ENCODE measurements at regions not wholly inside any gene's neighbourhood (a gene's known extent, or its start where the extent isn't known, plus 50 kb on each side); places are given as distances from the start of the nearest gene placed in this dataset.

DNA sequence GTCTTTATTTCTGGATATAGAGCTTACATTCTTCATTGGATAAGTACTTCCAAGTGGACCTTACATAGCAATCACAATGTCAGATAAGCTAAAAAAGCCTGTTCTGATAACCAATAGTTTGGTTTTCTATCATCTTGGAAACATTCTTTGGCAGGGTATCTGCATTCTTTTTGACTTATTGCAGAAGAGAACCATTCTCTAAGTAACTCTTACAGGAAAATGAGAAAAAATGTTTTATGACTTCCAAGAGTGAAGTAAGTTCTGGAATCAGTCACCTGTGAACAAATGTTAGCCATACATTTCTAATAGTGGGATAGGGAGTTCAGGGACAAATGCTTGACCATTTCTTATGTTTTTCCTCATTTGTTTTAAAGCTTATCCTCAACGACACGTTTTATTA is 564.0 kb downstream of the CD109 start:
- H3K9ac ChIP-seq (ENCODE audit: insufficient read depth in 1 of 2, low read depth in 2 of 2, low read length in 2 of 2) = no peak overlapping the region
- H2AFZ ChIP-seq (ENCODE audit: low read depth, low read length) = no peak overlapping the region
- ATAC-seq (no peak), FAIRE-seq (no peak), DNase-seq (ENCODE audit: extremely low read depth in 1 of 4, low spot score in 3 of 4) (no peak)
- H3K9me3 ChIP-seq (replicated peaks; ENCODE audit: control insufficient read depth, insufficient read depth, low read depth, low read length) = no peaks in the 10 kb centered on the region
- no peaks in the 10 kb centered on the region for H3K27me3 ChIP-seq (ENCODE audit: control insufficient read depth in 2 of 2, insufficient read depth in 2 of 2, low read length in 2 of 2)
- no peaks in the 10 kb centered on the region for H3K4me1 ChIP-seq (replicated peaks in 1 of 2; ENCODE audit: control insufficient read depth in 2 of 2, insufficient read depth in 2 of 2, low read length in 2 of 2)
- no peaks in the 10 kb centered on the region for H4K20me1 ChIP-seq (replicated peaks; ENCODE audit: control insufficient read depth, insufficient read depth, low read length)
- H3K9me1 ChIP-seq (ENCODE audit: control insufficient read depth, insufficient read depth, low read length) = no peaks in the 10 kb centered on the region
- H3K79me2 ChIP-seq (ENCODE audit: control insufficient read depth, insufficient read depth, low read length) = no peaks in the 10 kb centered on the region
- WGBS (ENCODE audit: insufficient coverage, low coverage, missing lambda C conversion rate) = 2% methylated on average over 2 of the region's 2 CpGs
- no TSS peak for BruUV-seq (replicated peaks)
- H3K4me2 ChIP-seq (ENCODE audit: insufficient read depth, low read length) = no peak overlapping the region
- no peak overlapping the region for H3K27ac ChIP-seq (ENCODE audit: extremely low read depth, low read depth, low read length)
- ChIA-PET POLR2A (no interaction called here), CTCF (ENCODE audit: low intra/inter-chr PET ratio) (no interaction called here)
- in situ Hi-C loops (cut with MboI) (no loop called here), intact Hi-C loops (cut with micrococcal nuclease) (no loop called here)
- H3K4me3 ChIP-seq = no peak overlapping the region
- H3K36me3 ChIP-seq (ENCODE audit: control insufficient read depth, insufficient read depth, low read length) = no peaks in the 10 kb centered on the region
- TF ChIP-seq TSC22D4 (tag; IDR thresholded peaks at IDR 0.05) = no peak
- TF ChIP-seq SRSF7 (optimal IDR thresholded peaks at IDR 0.05; ENCODE audit: low read depth, low read length) = no peak
- TF ChIP-seq ZNF431 (CRISPR knock-in tag; IDR thresholded peaks at IDR 0.05) = no peak
- no peak for TF ChIP-seq ZNF311 (CRISPR knock-in tag; IDR thresholded peaks at IDR 0.05)
- TF ChIP-seq CBX5 (IDR thresholded peaks at IDR 0.05; ENCODE audit: borderline replicate concordance, low read depth) = no peak
- TF ChIP-seq ZNF263 (CRISPR knock-in tag; IDR thresholded peaks at IDR 0.05; ENCODE audit: borderline replicate concordance) = no peak
- TF ChIP-seq, protein P1, sequence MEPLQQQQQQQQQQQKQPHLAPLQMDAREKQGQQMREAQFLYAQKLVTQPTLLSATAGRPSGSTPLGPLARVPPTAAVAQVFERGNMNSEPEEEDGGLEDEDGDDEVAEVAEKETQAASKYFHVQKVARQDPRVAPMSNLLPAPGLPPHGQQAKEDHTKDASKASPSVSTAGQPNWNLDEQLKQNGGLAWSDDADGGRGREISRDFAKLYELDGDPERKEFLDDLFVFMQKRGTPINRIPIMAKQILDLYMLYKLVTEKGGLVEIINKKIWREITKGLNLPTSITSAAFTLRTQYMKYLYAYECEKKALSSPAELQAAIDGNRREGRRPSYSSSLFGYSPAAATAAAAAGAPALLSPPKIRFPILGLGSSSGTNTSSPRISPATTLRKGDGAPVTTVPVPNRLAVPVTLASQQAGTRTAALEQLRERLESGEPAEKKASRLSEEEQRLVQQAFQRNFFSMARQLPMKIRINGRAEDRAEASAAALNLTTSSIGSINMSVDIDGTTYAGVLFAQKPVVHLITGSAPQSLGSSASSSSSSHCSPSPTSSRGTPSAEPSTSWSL (CRISPR knock-in tag; IDR thresholded peaks at IDR 0.05; ENCODE audit: borderline replicate concordance) = no peak
- TF ChIP-seq, protein P2, sequence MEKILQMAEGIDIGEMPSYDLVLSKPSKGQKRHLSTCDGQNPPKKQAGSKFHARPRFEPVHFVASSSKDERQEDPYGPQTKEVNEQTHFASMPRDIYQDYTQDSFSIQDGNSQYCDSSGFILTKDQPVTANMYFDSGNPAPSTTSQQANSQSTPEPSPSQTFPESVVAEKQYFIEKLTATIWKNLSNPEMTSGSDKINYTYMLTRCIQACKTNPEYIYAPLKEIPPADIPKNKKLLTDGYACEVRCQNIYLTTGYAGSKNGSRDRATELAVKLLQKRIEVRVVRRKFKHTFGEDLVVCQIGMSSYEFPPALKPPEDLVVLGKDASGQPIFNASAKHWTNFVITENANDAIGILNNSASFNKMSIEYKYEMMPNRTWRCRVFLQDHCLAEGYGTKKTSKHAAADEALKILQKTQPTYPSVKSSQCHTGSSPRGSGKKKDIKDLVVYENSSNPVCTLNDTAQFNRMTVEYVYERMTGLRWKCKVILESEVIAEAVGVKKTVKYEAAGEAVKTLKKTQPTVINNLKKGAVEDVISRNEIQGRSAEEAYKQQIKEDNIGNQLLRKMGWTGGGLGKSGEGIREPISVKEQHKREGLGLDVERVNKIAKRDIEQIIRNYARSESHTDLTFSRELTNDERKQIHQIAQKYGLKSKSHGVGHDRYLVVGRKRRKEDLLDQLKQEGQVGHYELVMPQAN (IDR thresholded peaks at IDR 0.05; ENCODE audit: borderline replicate concordance) = no peak
- TF ChIP-seq MCM2 (IDR thresholded peaks at IDR 0.05; ENCODE audit: low read depth) = no peak
- no peak for TF ChIP-seq SIN3A (IDR thresholded peaks at IDR 0.05; ENCODE audit: borderline replicate concordance in 2 of 2, control insufficient read depth in 1 of 2, low read depth in 2 of 2, low read length in 2 of 2)
- no peak for TF ChIP-seq XRCC5 (IDR thresholded peaks at IDR 0.05; ENCODE audit: low read depth, low read length)
- no peak for TF ChIP-seq SETDB1 (IDR thresholded peaks at IDR 0.05; ENCODE audit: low read length)
- TF ChIP-seq, protein P3, sequence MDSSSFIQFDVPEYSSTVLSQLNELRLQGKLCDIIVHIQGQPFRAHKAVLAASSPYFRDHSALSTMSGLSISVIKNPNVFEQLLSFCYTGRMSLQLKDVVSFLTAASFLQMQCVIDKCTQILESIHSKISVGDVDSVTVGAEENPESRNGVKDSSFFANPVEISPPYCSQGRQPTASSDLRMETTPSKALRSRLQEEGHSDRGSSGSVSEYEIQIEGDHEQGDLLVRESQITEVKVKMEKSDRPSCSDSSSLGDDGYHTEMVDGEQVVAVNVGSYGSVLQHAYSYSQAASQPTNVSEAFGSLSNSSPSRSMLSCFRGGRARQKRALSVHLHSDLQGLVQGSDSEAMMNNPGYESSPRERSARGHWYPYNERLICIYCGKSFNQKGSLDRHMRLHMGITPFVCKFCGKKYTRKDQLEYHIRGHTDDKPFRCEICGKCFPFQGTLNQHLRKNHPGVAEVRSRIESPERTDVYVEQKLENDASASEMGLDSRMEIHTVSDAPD (CRISPR knock-in tag; IDR thresholded peaks at IDR 0.05) = no peak
- TF ChIP-seq, protein P4, sequence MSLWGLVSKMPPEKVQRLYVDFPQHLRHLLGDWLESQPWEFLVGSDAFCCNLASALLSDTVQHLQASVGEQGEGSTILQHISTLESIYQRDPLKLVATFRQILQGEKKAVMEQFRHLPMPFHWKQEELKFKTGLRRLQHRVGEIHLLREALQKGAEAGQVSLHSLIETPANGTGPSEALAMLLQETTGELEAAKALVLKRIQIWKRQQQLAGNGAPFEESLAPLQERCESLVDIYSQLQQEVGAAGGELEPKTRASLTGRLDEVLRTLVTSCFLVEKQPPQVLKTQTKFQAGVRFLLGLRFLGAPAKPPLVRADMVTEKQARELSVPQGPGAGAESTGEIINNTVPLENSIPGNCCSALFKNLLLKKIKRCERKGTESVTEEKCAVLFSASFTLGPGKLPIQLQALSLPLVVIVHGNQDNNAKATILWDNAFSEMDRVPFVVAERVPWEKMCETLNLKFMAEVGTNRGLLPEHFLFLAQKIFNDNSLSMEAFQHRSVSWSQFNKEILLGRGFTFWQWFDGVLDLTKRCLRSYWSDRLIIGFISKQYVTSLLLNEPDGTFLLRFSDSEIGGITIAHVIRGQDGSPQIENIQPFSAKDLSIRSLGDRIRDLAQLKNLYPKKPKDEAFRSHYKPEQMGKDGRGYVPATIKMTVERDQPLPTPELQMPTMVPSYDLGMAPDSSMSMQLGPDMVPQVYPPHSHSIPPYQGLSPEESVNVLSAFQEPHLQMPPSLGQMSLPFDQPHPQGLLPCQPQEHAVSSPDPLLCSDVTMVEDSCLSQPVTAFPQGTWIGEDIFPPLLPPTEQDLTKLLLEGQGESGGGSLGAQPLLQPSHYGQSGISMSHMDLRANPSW (CRISPR knock-in tag; IDR thresholded peaks at IDR 0.05) = no peak

Measured in K562 (cell line).